ENCODE measurements at regions not wholly inside any gene's neighbourhood (a gene's known extent, or its start where the extent isn't known, plus 50 kb on each side); places are given as distances from the start of the nearest gene placed in this dataset.

DNA sequence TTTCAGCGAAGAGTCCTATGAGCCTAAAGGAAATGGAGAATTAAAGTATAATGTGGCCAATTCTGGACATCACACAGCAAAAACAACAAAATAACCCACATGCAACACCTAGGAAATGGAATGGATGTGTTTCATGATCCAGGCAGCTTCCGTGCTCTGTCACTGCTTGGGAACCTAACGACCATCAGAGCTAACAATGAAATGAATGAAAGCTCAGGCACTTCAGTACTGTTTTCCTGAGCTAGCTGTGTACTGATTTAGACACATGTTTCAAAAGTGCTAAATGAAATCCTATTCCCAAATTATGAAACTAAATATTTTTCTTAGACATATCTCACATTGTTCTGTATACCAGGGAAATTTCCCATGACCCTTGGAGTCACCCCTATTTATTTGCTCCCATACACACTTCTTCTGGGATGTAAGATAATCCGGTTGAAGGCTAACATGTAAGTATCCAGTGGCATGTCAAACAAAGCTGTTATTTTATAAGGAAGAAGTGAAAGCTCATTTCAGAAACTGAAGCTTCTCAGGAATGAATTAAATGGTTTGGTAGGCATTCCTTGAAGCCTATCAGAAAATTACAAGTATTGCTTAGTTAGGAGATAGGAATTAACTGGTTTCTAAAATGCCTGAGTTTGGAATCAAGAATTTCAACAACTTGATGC, 108.5 kb upstream of the RND3 start:
- Mint-ChIP-seq H3K27ac (no peak overlapping the region), H3K4me3 (no peak overlapping the region), H3K4me1 (peaks cover 9% of the 10 kb centered on the region), H3K9me3 (no peaks in the 10 kb centered on the region; the same call in 2 of the 3 replicates), H3K27me3 (ENCODE audit: insufficient read depth, low read depth, poor library complexity) (no peaks in the 10 kb centered on the region), H3K36me3 (ENCODE audit: low read depth) (peaks cover 2% of the 10 kb centered on the region; the same call in 1 of the 3 replicates)
- Histone ChIP-seq H4K20me1 (replicated peaks; ENCODE audit: insufficient read depth) (no peaks in the 10 kb centered on the region), H3K27me3 (ENCODE audit: insufficient read depth) (no peaks in the 10 kb centered on the region), H2AFZ (0 out of 2 replicates have a peak overlapping the region, but pooled peaks have one; percentile 15), H3F3A (replicated peaks; ENCODE audit: low read depth) (no peaks in the 10 kb centered on the region), H3K4me3 (no peak overlapping the region), H3K4me2 (no peak overlapping the region), H3K4me1 (ENCODE audit: insufficient read depth) (no peaks in the 10 kb centered on the region), H3K79me2 (replicated peaks; ENCODE audit: insufficient read depth) (no peaks in the 10 kb centered on the region), H3K36me3 (ENCODE audit: insufficient read depth) (no peaks in the 10 kb centered on the region), H3K9me2 (ENCODE audit: insufficient read depth) (peaks cover 10% of the 10 kb centered on the region; the same call in 1 of the 2 replicates), H3K27ac (ENCODE audit: low read depth) (no peak overlapping the region)
- ATAC-seq (no peak), DNase-seq (ENCODE audit: low spot score) (no peak)
- no peak for TF ChIP-seq EZH2phosphoT487 (IDR thresholded peaks at IDR 0.05; ENCODE audit: unreplicated experiment)
- TF ChIP-seq NANOG (IDR thresholded peaks at IDR 0.05; ENCODE audit: borderline replicate concordance), result no peak
- no peak for TF ChIP-seq STAT1 (IDR thresholded peaks at IDR 0.05; ENCODE audit: unreplicated experiment)
- no peak for TF ChIP-seq POLR2AphosphoS5 (IDR thresholded peaks at IDR 0.05; ENCODE audit: low read depth)
- TF ChIP-seq, protein P1, sequence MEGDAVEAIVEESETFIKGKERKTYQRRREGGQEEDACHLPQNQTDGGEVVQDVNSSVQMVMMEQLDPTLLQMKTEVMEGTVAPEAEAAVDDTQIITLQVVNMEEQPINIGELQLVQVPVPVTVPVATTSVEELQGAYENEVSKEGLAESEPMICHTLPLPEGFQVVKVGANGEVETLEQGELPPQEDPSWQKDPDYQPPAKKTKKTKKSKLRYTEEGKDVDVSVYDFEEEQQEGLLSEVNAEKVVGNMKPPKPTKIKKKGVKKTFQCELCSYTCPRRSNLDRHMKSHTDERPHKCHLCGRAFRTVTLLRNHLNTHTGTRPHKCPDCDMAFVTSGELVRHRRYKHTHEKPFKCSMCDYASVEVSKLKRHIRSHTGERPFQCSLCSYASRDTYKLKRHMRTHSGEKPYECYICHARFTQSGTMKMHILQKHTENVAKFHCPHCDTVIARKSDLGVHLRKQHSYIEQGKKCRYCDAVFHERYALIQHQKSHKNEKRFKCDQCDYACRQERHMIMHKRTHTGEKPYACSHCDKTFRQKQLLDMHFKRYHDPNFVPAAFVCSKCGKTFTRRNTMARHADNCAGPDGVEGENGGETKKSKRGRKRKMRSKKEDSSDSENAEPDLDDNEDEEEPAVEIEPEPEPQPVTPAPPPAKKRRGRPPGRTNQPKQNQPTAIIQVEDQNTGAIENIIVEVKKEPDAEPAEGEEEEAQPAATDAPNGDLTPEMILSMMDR (conservative IDR thresholded peaks at IDR 0.05; ENCODE audit: low read depth in 2 of 2), result no peak
- TF ChIP-seq, protein P2, sequence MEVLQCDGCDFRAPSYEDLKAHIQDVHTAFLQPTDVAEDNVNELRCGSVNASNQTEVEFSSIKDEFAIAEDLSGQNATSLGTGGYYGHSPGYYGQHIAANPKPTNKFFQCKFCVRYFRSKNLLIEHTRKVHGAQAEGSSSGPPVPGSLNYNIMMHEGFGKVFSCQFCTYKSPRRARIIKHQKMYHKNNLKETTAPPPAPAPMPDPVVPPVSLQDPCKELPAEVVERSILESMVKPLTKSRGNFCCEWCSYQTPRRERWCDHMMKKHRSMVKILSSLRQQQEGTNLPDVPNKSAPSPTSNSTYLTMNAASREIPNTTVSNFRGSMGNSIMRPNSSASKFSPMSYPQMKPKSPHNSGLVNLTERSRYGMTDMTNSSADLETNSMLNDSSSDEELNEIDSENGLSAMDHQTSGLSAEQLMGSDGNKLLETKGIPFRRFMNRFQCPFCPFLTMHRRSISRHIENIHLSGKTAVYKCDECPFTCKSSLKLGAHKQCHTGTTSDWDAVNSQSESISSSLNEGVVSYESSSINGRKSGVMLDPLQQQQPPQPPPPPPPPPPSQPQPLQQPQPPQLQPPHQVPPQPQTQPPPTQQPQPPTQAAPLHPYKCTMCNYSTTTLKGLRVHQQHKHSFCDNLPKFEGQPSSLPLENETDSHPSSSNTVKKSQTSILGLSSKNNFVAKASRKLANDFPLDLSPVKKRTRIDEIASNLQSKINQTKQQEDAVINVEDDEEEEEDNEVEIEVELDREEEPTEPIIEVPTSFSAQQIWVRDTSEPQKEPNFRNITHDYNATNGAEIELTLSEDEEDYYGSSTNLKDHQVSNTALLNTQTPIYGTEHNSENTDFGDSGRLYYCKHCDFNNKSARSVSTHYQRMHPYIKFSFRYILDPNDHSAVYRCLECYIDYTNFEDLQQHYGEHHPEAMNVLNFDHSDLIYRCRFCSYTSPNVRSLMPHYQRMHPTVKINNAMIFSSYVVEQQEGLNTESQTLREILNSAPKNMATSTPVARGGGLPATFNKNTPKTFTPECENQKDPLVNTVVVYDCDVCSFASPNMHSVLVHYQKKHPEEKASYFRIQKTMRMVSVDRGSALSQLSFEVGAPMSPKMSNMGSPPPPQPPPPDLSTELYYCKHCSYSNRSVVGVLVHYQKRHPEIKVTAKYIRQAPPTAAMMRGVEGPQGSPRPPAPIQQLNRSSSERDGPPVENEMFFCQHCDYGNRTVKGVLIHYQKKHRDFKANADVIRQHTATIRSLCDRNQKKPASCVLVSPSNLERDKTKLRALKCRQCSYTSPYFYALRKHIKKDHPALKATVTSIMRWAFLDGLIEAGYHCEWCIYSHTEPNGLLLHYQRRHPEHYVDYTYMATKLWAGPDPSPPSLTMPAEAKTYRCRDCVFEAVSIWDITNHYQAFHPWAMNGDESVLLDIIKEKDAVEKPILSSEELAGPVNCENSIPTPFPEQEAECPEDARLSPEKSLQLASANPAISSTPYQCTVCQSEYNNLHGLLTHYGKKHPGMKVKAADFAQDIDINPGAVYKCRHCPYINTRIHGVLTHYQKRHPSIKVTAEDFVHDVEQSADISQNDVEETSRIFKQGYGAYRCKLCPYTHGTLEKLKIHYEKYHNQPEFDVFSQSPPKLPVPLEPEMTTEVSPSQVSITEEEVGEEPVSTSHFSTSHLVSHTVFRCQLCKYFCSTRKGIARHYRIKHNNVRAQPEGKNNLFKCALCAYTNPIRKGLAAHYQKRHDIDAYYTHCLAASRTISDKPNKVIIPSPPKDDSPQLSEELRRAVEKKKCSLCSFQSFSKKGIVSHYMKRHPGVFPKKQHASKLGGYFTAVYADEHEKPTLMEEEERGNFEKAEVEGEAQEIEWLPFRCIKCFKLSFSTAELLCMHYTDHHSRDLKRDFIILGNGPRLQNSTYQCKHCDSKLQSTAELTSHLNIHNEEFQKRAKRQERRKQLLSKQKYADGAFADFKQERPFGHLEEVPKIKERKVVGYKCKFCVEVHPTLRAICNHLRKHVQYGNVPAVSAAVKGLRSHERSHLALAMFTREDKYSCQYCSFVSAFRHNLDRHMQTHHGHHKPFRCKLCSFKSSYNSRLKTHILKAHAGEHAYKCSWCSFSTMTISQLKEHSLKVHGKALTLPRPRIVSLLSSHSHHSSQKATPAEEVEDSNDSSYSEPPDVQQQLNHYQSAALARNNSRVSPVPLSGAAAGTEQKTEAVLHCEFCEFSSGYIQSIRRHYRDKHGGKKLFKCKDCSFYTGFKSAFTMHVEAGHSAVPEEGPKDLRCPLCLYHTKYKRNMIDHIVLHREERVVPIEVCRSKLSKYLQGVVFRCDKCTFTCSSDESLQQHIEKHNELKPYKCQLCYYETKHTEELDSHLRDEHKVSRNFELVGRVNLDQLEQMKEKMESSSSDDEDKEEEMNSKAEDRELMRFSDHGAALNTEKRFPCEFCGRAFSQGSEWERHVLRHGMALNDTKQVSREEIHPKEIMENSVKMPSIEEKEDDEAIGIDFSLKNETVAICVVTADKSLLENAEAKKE (CRISPR knock-in tag; IDR thresholded peaks at IDR 0.05), result no peak
- TF ChIP-seq ZNF114 (CRISPR knock-in tag; IDR thresholded peaks at IDR 0.05), result no peak
- no peak for TF ChIP-seq EZH2 (IDR thresholded peaks at IDR 0.05; ENCODE audit: low read depth, unreplicated experiment)
- TF ChIP-seq REST (IDR thresholded peaks at IDR 0.05; ENCODE audit: unreplicated experiment), result no peak
- no peak for TF ChIP-seq JUNB (IDR thresholded peaks at IDR 0.05; ENCODE audit: unreplicated experiment)
- TF ChIP-seq ZNF331 (CRISPR knock-in tag; IDR thresholded peaks at IDR 0.05; ENCODE audit: low read depth), result no peak
- TF ChIP-seq CREB1 (CRISPR knock-in tag; IDR thresholded peaks at IDR 0.05; ENCODE audit: low read depth), result no peak
- no peak for TF ChIP-seq ETS1 (IDR thresholded peaks at IDR 0.05)

All from GM23338 (cell line).